ENCODE measurements at regions not wholly inside any gene's neighbourhood (a gene's known extent, or its start where the extent isn't known, plus 50 kb on each side); places are given as distances from the start of the nearest gene placed in this dataset.

DNA sequence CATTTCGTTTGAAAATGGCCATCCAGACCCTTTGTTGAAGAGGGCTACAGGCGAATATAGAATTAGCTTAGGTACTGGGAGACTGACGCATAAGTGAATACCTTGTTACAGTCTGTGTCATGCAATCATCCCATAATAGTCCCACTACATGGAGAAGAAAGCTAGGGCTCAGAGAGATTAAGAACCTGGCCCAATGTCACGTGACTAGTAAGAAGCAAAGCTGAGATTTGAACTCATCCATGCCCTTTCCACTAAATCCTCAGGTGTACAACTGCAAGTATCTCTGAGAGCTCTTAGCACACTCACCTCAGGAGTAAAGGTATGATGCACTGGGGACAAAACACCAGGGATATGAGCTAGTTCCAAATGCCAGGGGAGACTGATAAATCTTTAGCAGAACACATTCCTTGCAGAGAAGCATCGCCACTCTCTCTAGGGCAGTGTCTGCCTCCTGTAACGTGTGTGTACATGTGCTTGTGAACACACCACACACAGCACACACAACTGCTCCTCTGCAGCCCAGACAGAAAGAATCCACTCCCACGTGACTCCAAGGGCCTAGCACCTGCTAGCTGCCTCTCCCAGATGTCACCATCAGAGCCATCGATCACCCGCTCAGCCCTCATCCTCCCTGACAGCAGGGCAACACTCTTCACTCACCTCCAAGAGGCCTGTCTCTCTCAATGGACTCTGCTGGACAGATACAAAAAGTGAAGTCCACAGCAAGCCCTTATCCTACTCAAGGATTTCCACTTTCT is 402.8 kb downstream of the NXPE2 start:
- TF ChIP-seq, protein P1, sequence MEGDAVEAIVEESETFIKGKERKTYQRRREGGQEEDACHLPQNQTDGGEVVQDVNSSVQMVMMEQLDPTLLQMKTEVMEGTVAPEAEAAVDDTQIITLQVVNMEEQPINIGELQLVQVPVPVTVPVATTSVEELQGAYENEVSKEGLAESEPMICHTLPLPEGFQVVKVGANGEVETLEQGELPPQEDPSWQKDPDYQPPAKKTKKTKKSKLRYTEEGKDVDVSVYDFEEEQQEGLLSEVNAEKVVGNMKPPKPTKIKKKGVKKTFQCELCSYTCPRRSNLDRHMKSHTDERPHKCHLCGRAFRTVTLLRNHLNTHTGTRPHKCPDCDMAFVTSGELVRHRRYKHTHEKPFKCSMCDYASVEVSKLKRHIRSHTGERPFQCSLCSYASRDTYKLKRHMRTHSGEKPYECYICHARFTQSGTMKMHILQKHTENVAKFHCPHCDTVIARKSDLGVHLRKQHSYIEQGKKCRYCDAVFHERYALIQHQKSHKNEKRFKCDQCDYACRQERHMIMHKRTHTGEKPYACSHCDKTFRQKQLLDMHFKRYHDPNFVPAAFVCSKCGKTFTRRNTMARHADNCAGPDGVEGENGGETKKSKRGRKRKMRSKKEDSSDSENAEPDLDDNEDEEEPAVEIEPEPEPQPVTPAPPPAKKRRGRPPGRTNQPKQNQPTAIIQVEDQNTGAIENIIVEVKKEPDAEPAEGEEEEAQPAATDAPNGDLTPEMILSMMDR (IDR thresholded peaks at IDR 0.05) = no peak
- TF ChIP-seq EZH2phosphoT487 (IDR thresholded peaks at IDR 0.05) = no peak

Measured in neural progenitor cell (in vitro differentiated cells).